Activated CD8-positive, alpha-beta T cell treated with anti-CD3 and anti-CD28 coated beads, Interleukin-2, amount 10 ng/mL, durations not matched to agents 7 days and 5 days (primary cell): ENCODE measurements at regions not wholly inside any gene's neighbourhood (a gene's known extent, or its start where the extent isn't known, plus 50 kb on each side); places are given as distances from the start of the nearest gene placed in this dataset.
"Not testable (repeated sequence)": the region's sequence is repeated elsewhere in the genome, so short reads cannot be mapped to it uniquely, and the experiment has no call there.

Experiments
- ATAC-seq: fragments of 150-1000 bp; cut with Tn5 transposase; one replicate; pipeline ENCODE4 v1.10.0; 2021; ENCODE audit warnings: moderate library complexity
- CTCF ChIA-PET: fragments of 350-600 bp; sonication (Branson Sonifier 250); formaldehyde crosslinking; loops from one replicate; lab custom pipeline; 2021; ENCODE audit warnings: antibody characterized with exemption; lab: Charles Lee
- POLR2A ChIA-PET: fragments of 350-600 bp; sonication (Branson Sonifier 250); formaldehyde crosslinking; loops from one replicate; lab custom pipeline; 2021; ENCODE audit warnings: antibody characterized with exemption; lab: Charles Lee
- DNase-seq: peaks from one replicate; pipeline ENCODE4 v3.0.0-alpha.2; 2020
- H3K27ac Mint-ChIP-seq: one replicate; pipeline ENCODE4 v1.8.0; 2021; ENCODE audit warnings: mild to moderate bottlenecking, mixed read lengths
- H3K27me3 Mint-ChIP-seq: one replicate; pipeline ENCODE4 v1.8.0; 2021; ENCODE audit warnings: low read depth, mixed read lengths
- H3K36me3 Mint-ChIP-seq: one replicate; pipeline ENCODE4 v1.8.0; 2021; ENCODE audit warnings: low read depth, mixed read lengths
- H3K4me1 Mint-ChIP-seq: one replicate; pipeline ENCODE4 v1.8.0; 2021; ENCODE audit warnings: low read depth, mixed read lengths
- H3K4me3 Mint-ChIP-seq: one replicate; pipeline ENCODE4 v1.8.0; 2021; ENCODE audit warnings: mild to moderate bottlenecking, mixed read lengths
- H3K9me3 Mint-ChIP-seq: one replicate; pipeline ENCODE4 v1.8.0; 2022; ENCODE audit warnings: mixed read lengths; ENCODE audit not compliant: insufficient read depth

GRCh38 chr6:86175149-86175548, 532.5 kb upstream of the SYNCRIP start:
- H3K27ac Mint-ChIP-seq, H3K27me3 Mint-ChIP-seq, H3K36me3 Mint-ChIP-seq, CTCF ChIA-PET, H3K9me3 Mint-ChIP-seq, H3K4me1 Mint-ChIP-seq, POLR2A ChIA-PET, H3K4me3 Mint-ChIP-seq, ATAC-seq, DNase-seq: not testable (repeated sequence)

- H3K4me3 Mint-ChIP-seq, result no peak overlapping the region
- H3K27me3 Mint-ChIP-seq, result no peaks in the 10 kb centered on the region
- ATAC-seq (no peak), DNase-seq (no peak)
- H3K27ac Mint-ChIP-seq, result no peak overlapping the region
- ChIA-PET POLR2A (no interaction called here), CTCF (no interaction called here)
- no peaks in the 10 kb centered on the region for H3K36me3 Mint-ChIP-seq
- no peaks in the 10 kb centered on the region for H3K4me1 Mint-ChIP-seq
- H3K9me3 Mint-ChIP-seq, result no peaks in the 10 kb centered on the region
Measured at GRCh38 chr6:86154852-86155251, 512.2 kb upstream of the SYNCRIP start.

GRCh38 chr6:86153521-86153920, 510.8 kb upstream of the SYNCRIP start:
- no peaks in the 10 kb centered on the region for H3K27me3 Mint-ChIP-seq
- POLR2A ChIA-PET, result no interaction called here
- H3K4me3 Mint-ChIP-seq, result no peak overlapping the region
- CTCF ChIA-PET, result no interaction called here
- no peaks in the 10 kb centered on the region for H3K4me1 Mint-ChIP-seq
- ATAC-seq (no peak), DNase-seq (no peak)
- H3K9me3 Mint-ChIP-seq, result no peaks in the 10 kb centered on the region
- no peak overlapping the region for H3K27ac Mint-ChIP-seq
- H3K36me3 Mint-ChIP-seq, result no peaks in the 10 kb centered on the region

GRCh38 chr6:86152546-86152945, 509.9 kb upstream of the SYNCRIP start:
- ATAC-seq, result no peak
- no peak overlapping the region for H3K27ac Mint-ChIP-seq
- H3K4me1 Mint-ChIP-seq, result no peaks in the 10 kb centered on the region
- no peak for DNase-seq
- H3K9me3 Mint-ChIP-seq, result no peaks in the 10 kb centered on the region
- H3K27me3 Mint-ChIP-seq, result no peaks in the 10 kb centered on the region
- H3K4me3 Mint-ChIP-seq, result no peak overlapping the region
- no peaks in the 10 kb centered on the region for H3K36me3 Mint-ChIP-seq
- CTCF ChIA-PET, result no interaction called here
- POLR2A ChIA-PET, result no interaction called here

- H3K27me3 Mint-ChIP-seq, result no peaks in the 10 kb centered on the region
Measured at GRCh38 chr6:86148586-86148985, 505.9 kb upstream of the SYNCRIP start.

GRCh38 chr6:86147859-86148258, 505.2 kb upstream of the SYNCRIP start:
- ATAC-seq, result no peak
- Mint-ChIP-seq H3K4me1 (no peaks in the 10 kb centered on the region), H3K4me3 (no peak overlapping the region), H3K36me3 (no peaks in the 10 kb centered on the region), H3K27ac (no peak overlapping the region), H3K9me3 (no peaks in the 10 kb centered on the region), H3K27me3 (no peaks in the 10 kb centered on the region)
- ChIA-PET CTCF (no interaction called here), POLR2A (no interaction called here)
- DNase-seq, result no peak

More at GRCh38 chr6:86148586-86148985, 505.9 kb upstream of the SYNCRIP start:
- ATAC-seq (no peak), DNase-seq (no peak)
- ChIA-PET CTCF (no interaction called here), POLR2A (no interaction called here)
- no peaks in the 10 kb centered on the region for H3K36me3 Mint-ChIP-seq
- no peaks in the 10 kb centered on the region for H3K9me3 Mint-ChIP-seq
- no peaks in the 10 kb centered on the region for H3K4me1 Mint-ChIP-seq
- no peak overlapping the region for H3K27ac Mint-ChIP-seq
- H3K4me3 Mint-ChIP-seq, result no peak overlapping the region

GRCh38 chr6:86147311-86147710, 504.6 kb upstream of the SYNCRIP start:
- Mint-ChIP-seq H3K4me3 (no peak overlapping the region), H3K27ac (no peak overlapping the region), H3K27me3 (no peaks in the 10 kb centered on the region), H3K4me1 (no peaks in the 10 kb centered on the region), H3K36me3 (no peaks in the 10 kb centered on the region), H3K9me3 (no peaks in the 10 kb centered on the region)
- no peak for DNase-seq
- POLR2A ChIA-PET, result no interaction called here
- ATAC-seq, result no peak
- CTCF ChIA-PET, result no interaction called here

GRCh38 chr6:86146751-86147150, 504.1 kb upstream of the SYNCRIP start:
- H3K36me3 Mint-ChIP-seq, H3K27me3 Mint-ChIP-seq, DNase-seq, ATAC-seq, POLR2A ChIA-PET, H3K4me1 Mint-ChIP-seq, H3K9me3 Mint-ChIP-seq, H3K4me3 Mint-ChIP-seq, CTCF ChIA-PET, H3K27ac Mint-ChIP-seq: not testable (repeated sequence)

GRCh38 chr6:86142326-86142725, 499.6 kb upstream of the SYNCRIP start:
- Mint-ChIP-seq H3K36me3 (no peaks in the 10 kb centered on the region), H3K9me3 (no peaks in the 10 kb centered on the region), H3K27me3 (no peaks in the 10 kb centered on the region), H3K27ac (no peak overlapping the region), H3K4me1 (no peaks in the 10 kb centered on the region), H3K4me3 (no peak overlapping the region)
- CTCF ChIA-PET, result no interaction called here
- POLR2A ChIA-PET, result no interaction called here
- DNase-seq (no peak), ATAC-seq (no peak)

GRCh38 chr6:86128130-86128814, 485.6 kb upstream of the SYNCRIP start:
- DNase-seq (no peak), ATAC-seq (no peak)
- no peaks in the 10 kb centered on the region for H3K4me1 Mint-ChIP-seq
- peaks cover 9% of the 10 kb centered on the region for H3K9me3 Mint-ChIP-seq
- ChIA-PET CTCF (no interaction called here), POLR2A (no interaction called here)
- H3K27ac Mint-ChIP-seq, result no peak overlapping the region
- H3K4me3 Mint-ChIP-seq, result no peak overlapping the region
- no peaks in the 10 kb centered on the region for H3K36me3 Mint-ChIP-seq
- no peaks in the 10 kb centered on the region for H3K27me3 Mint-ChIP-seq

- Mint-ChIP-seq H3K27ac (no peak overlapping the region), H3K36me3 (no peaks in the 10 kb centered on the region), H3K27me3 (no peaks in the 10 kb centered on the region), H3K9me3 (no peaks in the 10 kb centered on the region), H3K4me1 (no peaks in the 10 kb centered on the region), H3K4me3 (no peak overlapping the region)
- ChIA-PET CTCF (no interaction called here), POLR2A (no interaction called here)
- DNase-seq (no peak), ATAC-seq (no peak)
Measured at GRCh38 chr6:86122086-86122485, 479.4 kb upstream of the SYNCRIP start.

- ATAC-seq, result no peak
- no peaks in the 10 kb centered on the region for H3K27me3 Mint-ChIP-seq
- ChIA-PET CTCF (no interaction called here), POLR2A (no interaction called here)
- no peaks in the 10 kb centered on the region for H3K36me3 Mint-ChIP-seq
- H3K27ac Mint-ChIP-seq, result no peak overlapping the region
- no peak for DNase-seq
- no peaks in the 10 kb centered on the region for H3K4me1 Mint-ChIP-seq
- no peak overlapping the region for H3K4me3 Mint-ChIP-seq
- no peaks in the 10 kb centered on the region for H3K9me3 Mint-ChIP-seq
Measured at GRCh38 chr6:86118271-86118670, 475.6 kb upstream of the SYNCRIP start.

GRCh38 chr6:86107985-86108384, 465.3 kb upstream of the SYNCRIP start:
- H3K9me3 Mint-ChIP-seq, result peaks cover 11% of the 10 kb centered on the region
- no peak for DNase-seq
- H3K4me3 Mint-ChIP-seq, result no peak overlapping the region
- H3K4me1 Mint-ChIP-seq, result no peaks in the 10 kb centered on the region
- no peaks in the 10 kb centered on the region for H3K27me3 Mint-ChIP-seq
- H3K36me3 Mint-ChIP-seq, result no peaks in the 10 kb centered on the region
- ATAC-seq, result no peak
- ChIA-PET POLR2A (no interaction called here), CTCF (no interaction called here)
- H3K27ac Mint-ChIP-seq, result no peak overlapping the region
